HG03571 (cell line): ENCODE measurements at regions not wholly inside any gene's neighbourhood (a gene's known extent, or its start where the extent isn't known, plus 50 kb on each side); places are given as distances from the start of the nearest gene placed in this dataset.

Source experiments
- ATAC-seq: cut with Tn5 transposase; IDR thresholded peaks from one replicate; pipeline ENCODE4 v1.9.1; 2021; ENCODE audit not compliant: unreplicated experiment

- no peak for ATAC-seq
Observed at GRCh38 chr5:4100739-4101138, 505.1 kb downstream of the IRX1 start.

- ATAC-seq = no peak
Observed at GRCh38 chr5:4101189-4101588, 505.6 kb downstream of the IRX1 start.

- no peak for ATAC-seq
Observed at GRCh38 chr5:4104831-4105597, 509.4 kb downstream of the IRX1 start.

GRCh38 chr5:4108690-4109089 is 513.1 kb downstream of the IRX1 start:
- no peak for ATAC-seq

- ATAC-seq = no peak
Observed at GRCh38 chr5:4113426-4113825, 517.8 kb downstream of the IRX1 start.

- ATAC-seq = no peak
Observed at GRCh38 chr5:4113905-4114304, 518.3 kb downstream of the IRX1 start.

- no peak for ATAC-seq
Observed at GRCh38 chr5:4114452-4114851, 518.8 kb downstream of the IRX1 start.

GRCh38 chr5:4116834-4117233 is 521.2 kb downstream of the IRX1 start:
- ATAC-seq = no peak

GRCh38 chr5:4124221-4124970 is 528.8 kb downstream of the IRX1 start:
- no peak for ATAC-seq

GRCh38 chr5:4128994-4129393 is 533.4 kb downstream of the IRX1 start:
- ATAC-seq = no peak

GRCh38 chr5:4129523-4129922 is 533.9 kb downstream of the IRX1 start:
- no peak for ATAC-seq

GRCh38 chr5:4130819-4131218 is 535.2 kb downstream of the IRX1 start:
- no peak for ATAC-seq

GRCh38 chr5:4137781-4138180 is 542.1 kb downstream of the IRX1 start:
- no peak for ATAC-seq

GRCh38 chr5:4142842-4143241 is 547.2 kb downstream of the IRX1 start:
- no peak for ATAC-seq

- no peak for ATAC-seq
Observed at GRCh38 chr5:4144411-4145007, 548.9 kb downstream of the IRX1 start.

- no peak for ATAC-seq
Observed at GRCh38 chr5:4145511-4145910, 549.9 kb downstream of the IRX1 start.

GRCh38 chr5:4148009-4148408 is 552.4 kb downstream of the IRX1 start:
- ATAC-seq = no peak

GRCh38 chr5:4150067-4150466 is 554.4 kb downstream of the IRX1 start:
- ATAC-seq = no peak

GRCh38 chr5:4156153-4156552 is 560.5 kb downstream of the IRX1 start:
- no peak for ATAC-seq

- ATAC-seq = no peak
Observed at GRCh38 chr5:4156889-4157288, 561.3 kb downstream of the IRX1 start.

- no peak for ATAC-seq
Observed at GRCh38 chr5:4158750-4159447, 563.3 kb downstream of the IRX1 start.
